HG03439 (cell line): ENCODE measurements at regions not wholly inside any gene's neighbourhood (a gene's known extent, or its start where the extent isn't known, plus 50 kb on each side); places are given as distances from the start of the nearest gene placed in this dataset.

Experiments
- ATAC-seq: cut with Tn5 transposase; IDR thresholded peaks from one replicate; pipeline ENCODE4 v1.9.1; 2021; ENCODE audit warnings: mild to moderate bottlenecking, moderate library complexity; ENCODE audit not compliant: unreplicated experiment

- ATAC-seq, result no peak
These were observed 107.3 kb downstream of the OGFRL1 start for GRCh38 chr6:71395731-71396409.

DNA sequence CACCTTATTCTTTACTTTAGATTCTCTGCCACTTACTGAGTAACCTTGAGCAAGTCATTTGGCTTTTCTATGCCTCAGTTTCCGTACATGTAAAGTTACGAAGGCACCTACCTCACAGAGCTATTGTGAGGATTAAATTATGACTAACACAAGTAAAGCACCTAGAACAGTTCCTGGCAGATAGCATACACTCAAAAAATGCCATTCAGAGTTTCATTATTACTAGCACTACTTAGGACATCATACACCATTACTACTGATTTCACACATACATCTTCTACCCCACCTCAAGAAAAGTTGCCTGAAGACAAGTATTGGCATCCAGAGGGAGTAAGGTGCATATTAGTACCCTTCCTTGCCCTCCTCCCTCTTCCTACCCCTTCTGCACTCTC, 107.8 kb downstream of the OGFRL1 start:
- ATAC-seq, result peak; percentile 90

- ATAC-seq, result no peak
These were observed 110.7 kb downstream of the OGFRL1 start for GRCh38 chr6:71399279-71399678.

DNA sequence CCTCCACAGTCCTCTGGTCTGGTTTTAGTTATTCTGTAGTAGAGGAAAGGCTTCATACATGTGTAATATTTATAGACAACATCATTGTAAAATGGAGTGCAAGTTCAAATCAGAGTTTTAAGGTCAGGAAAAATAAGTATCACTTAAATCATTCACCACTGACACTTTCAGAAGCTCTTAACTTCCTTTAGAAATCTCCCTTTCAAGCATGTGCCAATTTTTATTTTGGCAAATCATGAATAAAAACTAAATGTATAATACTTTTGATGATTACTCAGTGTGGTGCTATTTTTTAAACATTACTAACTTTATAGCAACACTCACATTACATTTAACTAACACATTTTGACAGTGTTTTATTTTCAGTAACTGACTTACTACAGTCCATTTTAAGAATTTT, 112.2 kb downstream of the OGFRL1 start:
- no peak for ATAC-seq

DNA sequence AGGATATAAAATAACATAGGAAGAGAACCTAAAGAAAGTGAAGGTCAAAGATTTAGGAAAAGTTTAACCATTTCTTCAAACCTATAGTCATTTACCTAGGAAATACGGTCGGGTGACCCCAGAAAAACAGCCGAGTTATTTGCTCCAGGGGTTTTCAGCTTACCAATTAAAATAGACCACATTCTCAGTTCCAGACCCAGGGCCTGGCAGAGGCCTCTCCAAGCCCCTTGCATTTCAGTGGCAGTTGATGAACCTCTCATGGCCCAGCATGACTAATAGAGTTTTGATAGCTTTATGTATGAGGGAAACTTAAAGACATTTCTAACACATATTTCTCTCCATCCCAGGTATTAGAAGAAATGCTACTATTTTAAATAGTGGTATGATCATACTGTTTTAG, 113.5 kb downstream of the OGFRL1 start:
- ATAC-seq, result no peak

DNA sequence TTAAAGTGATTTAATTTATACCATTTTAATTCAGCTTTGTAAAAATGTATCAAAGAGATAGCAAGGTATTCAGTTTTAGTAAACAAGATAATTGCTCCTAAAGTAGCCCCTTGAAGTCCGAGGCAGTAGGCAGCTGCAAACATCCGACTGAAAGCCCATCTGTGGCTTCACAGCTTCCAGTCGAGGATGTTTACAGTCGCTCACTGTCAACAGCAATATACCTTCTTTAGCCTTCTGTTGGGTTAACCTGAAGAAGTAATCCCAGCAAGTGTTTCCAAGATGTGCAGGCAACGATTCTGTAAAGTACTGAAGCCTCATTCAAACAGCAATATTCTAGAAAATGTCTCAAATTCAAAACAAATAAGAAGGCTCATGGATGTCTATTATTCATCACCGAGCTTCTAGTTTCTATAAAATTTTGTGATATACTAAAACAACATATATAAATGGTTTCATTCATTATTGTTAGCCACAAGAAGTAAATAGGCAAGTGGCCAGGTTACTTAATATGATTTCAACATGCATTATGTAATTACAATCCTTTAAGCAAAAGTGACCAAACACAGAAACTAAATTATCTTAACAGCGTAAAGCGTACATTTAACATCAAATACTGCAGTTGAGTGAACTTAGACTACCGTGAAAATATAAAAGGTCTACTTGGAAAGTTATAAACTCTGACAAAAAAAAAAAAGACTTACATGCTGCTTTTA, 115.0 kb downstream of the OGFRL1 start:
- ATAC-seq, result no peak

DNA sequence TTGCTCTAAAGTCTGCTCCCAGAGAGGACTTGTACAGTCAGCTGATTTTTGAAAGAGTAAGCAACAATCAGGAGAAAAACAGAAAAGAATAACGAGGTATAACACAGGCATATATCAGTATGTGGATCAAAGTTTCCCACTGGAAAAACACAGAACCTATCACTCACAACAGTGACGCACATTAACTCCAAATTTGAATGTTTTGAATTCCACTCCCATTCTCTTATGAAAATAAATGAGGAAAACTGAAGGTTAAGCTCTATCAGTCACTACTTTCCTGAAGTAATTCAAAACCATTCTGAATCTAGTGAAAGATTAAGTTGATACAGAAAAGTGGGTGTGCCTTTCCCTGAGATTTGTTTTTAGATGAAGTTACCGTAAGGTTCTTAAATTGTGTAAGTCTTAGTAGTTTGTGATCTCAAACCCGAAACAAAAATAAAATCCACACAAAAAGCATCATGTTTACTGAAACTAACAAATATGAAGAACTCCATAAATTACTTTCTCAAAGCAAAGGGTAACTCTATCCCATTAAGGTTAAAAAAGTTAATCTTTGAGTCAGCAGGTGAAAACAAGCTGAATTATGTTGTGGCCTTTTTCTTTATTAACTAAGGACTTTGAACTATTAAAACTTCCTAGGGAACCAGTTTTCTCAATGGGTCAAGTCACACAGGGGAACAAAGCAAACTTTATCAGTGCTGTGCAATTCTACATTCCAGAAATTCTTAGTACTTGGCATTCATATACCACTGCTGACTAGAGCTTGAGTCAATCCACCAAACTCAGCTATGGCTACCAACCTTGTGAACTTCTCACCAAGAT, 115.7 kb downstream of the OGFRL1 start:
- no peak for ATAC-seq

DNA sequence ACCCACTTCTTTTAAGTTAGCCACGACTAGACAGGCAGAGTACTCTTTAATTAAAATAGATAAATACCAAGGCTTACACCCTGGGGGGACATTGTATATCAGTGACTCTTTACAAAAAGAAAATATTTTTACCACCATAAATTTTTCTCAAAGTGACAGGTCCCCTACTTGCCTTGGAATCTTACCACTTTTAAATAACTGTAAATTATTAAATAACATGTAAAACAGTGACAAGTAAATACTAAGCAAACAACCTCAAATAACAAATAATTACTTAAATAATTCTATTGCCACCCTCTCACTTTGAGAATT, 116.3 kb downstream of the OGFRL1 start:
- ATAC-seq, result no peak

DNA sequence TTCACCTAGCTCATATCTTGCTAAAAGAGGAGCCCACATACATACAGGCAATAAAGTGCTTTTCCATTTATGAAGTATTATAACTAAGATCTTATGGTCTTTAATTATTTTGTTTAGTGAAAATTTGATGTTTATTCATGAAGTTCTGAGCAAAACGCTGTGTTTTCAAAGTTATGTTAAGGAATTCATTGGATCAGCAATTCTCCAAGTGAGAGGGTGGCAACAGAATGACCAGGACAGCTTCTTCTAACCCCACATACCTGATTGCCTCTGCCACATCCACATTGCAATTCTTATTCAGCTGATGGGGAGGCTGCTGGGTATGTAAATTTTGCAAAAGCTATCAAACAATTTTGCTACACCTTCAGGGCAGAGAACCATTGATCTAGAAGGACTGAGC, 116.8 kb downstream of the OGFRL1 start:
- ATAC-seq, result no peak

- ATAC-seq, result no peak
These were observed 118.6 kb downstream of the OGFRL1 start for GRCh38 chr6:71406865-71407860.

DNA sequence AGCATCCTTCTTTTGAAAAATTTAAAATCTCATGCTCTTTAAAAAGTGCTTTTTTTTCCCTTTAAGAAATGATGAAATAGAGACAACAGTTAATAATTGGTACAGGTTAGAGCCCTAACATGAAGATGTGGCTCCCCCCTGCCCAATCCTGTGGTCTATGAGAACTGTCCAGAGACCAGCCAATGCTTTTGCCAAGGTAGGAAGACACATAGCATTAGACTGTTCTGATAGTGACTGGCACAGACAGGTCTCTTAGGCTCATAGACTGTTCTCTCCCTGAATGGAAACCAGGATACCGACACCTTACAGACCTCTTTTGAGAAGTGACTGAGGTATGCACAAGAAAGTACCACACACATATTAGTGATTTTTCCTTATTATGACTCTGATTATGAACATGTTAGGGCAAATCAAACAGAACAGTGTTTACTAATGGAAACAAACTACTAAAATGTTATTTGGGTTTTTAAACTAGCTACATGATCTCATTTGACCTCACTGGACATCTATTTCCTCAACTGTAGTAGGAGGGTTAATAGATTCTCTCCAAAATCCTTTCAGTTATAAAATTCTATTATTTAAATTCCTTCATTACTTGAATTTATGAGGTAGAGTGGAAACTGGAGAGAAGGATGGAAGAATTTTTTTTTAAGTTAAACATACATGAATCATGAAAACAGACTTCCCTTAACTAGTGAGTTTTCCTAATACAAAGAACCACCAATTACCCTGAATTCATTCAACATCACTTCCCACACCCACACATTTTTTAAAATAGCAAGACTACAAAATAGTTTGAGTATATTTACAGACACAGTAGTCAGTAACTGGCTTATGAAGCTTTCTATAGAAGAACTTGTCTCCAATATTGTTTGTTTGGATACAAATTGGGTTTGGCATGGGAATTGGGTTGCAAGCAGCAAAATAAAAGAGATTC, 120.4 kb downstream of the OGFRL1 start:
- no peak for ATAC-seq

DNA sequence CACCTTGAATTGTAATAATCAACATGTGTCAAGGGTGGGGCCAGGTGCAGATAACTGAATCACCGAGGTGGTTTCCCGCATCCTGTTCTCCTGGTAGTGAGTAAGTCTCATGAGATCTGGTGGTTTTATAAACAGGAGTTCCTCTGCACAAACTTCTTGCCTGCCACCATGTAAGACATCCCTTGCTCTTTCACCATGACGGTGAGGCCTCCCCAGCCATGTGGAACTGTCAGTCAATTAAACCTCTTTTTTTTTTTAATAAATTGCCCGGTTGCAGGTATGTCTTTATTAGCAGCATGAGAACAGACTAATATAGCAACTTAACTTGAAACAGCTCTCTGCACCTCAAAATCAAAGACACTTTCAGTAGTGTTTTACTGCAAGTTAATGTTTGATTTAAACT, 121.6 kb downstream of the OGFRL1 start:
- ATAC-seq, result no peak

DNA sequence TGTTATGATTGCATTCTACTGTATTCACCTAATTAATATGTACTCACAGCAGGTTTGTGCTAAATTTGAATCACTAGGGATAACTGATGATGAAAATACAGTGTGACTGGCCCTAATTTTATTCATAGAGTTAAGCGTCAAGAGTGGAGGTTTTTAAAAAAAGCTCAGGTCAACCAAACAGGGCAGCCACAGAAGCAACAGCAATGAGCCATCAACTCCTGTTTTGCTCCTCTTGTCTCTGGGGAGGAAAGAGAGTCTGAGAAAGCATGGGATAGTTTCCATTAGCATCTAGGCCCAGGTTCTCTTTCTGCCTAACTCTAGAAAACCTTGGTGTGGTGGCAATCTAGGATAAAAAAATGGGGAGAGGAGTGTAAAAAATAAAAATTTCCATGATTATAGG, 122.1 kb downstream of the OGFRL1 start:
- no peak for ATAC-seq

DNA sequence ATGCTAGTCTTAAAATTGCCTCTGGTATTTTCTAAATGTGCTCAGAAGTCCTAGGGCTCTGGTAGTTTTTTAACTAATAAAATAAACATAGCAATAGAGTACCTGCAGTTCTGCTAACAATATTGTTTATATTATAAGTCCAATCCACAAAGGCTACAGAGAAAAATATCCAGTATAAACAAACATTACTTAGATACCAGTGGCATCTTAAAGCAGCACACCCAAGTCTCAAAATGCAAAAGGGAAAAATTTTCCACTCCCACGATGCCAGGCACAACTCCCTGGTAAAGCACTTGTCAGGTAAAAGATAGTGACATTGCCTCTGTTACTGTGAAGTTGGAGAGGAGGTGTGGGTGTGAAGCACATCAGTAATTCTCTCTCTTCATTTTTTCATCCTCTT, 123.3 kb downstream of the OGFRL1 start:
- no peak for ATAC-seq

- no peak for ATAC-seq
These were observed 124.0 kb downstream of the OGFRL1 start for GRCh38 chr6:71412559-71413140.

GRCh38 chr6:71414486-71414885, 125.9 kb downstream of the OGFRL1 start:
- ATAC-seq, result no peak

DNA sequence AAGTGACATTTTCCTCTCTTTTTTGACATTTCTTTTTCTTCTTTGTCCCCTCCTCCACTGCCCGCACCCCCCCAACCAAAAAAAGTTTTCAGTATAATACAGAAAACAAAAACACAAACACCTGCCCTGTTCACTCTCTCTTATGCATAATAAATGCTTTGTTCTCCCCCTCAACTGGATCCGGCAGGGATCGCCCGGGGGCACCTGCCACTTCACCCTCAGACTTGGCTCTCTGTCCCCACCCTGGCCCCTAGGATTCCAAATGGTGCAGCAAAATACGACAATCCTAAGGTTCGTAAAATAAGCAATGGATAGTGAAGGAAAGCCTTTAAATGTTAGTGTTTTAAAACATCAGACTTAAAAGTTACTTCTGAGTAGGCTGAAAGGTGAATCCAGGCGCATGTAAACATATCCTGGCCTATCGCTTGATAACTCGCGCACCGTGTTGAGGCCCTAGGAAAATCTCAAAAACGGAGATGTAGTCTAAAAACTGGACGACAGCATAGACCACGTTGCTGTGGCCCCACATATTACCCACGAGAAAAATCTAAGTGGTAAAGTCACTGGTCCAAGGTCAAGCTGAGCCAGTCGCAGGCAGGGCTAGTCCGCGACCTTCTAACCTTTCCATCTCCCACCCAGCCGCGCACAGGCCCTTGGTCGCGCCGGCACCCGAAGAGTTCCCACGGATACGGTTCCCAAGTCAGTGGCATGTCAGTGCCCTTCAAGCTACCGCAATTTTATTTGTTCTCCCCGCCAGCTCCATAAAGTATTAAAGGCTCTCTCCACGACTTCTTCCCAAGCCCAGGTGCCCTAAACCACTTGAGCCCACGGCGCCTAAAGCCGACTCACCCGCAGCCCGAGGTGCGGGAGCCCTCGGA, 130.8 kb downstream of the OGFRL1 start:
- ATAC-seq, result no peak

DNA sequence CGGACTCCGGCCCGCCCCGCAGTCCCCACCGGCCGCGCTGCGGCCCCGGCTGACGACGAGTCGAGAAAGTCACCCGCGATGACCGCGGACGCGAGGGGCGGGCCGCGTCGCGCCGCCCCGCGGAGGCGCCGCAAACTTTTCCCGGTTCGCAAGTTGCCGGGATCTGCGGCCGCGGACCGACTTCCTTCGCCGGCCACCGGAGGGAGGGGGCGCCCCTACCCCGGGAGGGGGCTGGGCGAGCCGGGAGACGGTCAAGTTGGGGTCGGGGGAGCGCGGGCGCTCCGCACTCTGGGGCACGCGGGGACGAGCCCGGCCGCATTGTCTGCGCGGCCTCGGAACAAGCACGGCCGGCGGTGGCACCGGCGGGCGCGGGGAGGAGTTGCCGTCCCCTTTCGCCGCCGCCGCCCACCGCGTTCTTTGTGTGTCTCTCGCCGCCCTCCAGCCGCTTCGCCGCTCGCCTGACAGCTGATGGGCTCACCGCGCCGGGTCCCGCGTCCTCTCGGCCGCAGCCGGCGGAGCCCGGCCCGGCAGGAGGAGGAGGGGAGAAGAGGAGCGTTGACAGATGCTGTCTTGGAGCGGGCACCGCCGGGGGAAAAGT, 131.6 kb downstream of the OGFRL1 start:
- ATAC-seq, result no peak
